Fibroblast of the aortic adventitia (primary cell): ENCODE measurements at regions not wholly inside any gene's neighbourhood (a gene's known extent, or its start where the extent isn't known, plus 50 kb on each side); places are given as distances from the start of the nearest gene placed in this dataset.

Experiments used
- DNase-seq: peaks from one replicate; pipeline ENCODE4 v3.0.0-alpha.2; 2010; ENCODE audit warnings: low read depth
- H3K4me3 ChIP-seq: 2 replicates; pipeline ENCODE4 v1.5.1; 2011; ENCODE audit warnings: low read depth, mild to moderate bottlenecking, control low read depth, low read length, moderate library complexity
- TF ChIP-seq, protein P1 (sequence below): IDR thresholded peaks from 2 replicates; pipeline ENCODE4 v1.5.1; 2011; ENCODE audit warnings: mild to moderate bottlenecking, low read length, control low read depth, inconsistent platforms; ENCODE audit not compliant: insufficient read depth

DNA sequence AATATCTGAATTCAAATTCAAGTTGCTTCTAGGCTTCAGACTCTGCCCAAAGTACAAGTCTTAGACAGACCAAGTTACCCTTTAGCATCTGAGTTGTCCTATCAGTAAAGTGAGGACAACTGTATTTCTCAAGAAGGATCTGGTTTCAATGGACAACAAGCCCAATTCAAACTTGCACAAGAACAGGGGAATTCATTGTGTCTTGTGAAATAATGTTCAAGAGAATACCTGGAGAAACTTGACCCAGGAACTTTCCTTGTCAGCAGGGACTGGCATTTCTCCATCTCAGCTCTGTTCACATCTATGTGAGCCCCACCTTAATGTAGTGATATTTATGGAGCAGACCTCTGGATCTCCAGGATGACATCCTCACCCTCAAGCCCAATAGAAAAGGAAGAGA, 894.9 kb upstream of the SLC10A2 start:
- DNase-seq, result no peak
- no peak overlapping the region for H3K4me3 ChIP-seq
- TF ChIP-seq, protein P1, sequence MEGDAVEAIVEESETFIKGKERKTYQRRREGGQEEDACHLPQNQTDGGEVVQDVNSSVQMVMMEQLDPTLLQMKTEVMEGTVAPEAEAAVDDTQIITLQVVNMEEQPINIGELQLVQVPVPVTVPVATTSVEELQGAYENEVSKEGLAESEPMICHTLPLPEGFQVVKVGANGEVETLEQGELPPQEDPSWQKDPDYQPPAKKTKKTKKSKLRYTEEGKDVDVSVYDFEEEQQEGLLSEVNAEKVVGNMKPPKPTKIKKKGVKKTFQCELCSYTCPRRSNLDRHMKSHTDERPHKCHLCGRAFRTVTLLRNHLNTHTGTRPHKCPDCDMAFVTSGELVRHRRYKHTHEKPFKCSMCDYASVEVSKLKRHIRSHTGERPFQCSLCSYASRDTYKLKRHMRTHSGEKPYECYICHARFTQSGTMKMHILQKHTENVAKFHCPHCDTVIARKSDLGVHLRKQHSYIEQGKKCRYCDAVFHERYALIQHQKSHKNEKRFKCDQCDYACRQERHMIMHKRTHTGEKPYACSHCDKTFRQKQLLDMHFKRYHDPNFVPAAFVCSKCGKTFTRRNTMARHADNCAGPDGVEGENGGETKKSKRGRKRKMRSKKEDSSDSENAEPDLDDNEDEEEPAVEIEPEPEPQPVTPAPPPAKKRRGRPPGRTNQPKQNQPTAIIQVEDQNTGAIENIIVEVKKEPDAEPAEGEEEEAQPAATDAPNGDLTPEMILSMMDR, result no peak

DNA sequence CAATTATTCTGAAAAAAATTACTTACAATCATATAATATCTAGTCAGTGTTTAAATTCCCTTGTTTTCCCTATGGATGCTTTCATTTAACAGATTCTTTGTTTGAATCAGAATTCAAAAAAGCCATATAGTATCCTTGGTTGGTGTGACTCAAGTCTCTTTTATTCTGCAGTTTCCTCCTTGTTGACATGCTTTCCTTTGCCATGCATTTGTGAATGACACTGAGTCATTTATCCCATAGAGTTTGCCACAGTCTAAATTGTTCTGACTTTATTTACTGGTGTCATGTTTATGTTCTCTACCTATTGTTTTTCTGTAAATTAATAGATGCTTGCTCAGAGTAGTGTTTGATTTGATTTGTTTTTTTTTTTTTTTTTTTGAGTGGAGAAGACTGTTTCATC, 893.8 kb upstream of the SLC10A2 start:
- no peak for DNase-seq
- no peak overlapping the region for H3K4me3 ChIP-seq
- TF ChIP-seq, protein P1, result no peak

DNA sequence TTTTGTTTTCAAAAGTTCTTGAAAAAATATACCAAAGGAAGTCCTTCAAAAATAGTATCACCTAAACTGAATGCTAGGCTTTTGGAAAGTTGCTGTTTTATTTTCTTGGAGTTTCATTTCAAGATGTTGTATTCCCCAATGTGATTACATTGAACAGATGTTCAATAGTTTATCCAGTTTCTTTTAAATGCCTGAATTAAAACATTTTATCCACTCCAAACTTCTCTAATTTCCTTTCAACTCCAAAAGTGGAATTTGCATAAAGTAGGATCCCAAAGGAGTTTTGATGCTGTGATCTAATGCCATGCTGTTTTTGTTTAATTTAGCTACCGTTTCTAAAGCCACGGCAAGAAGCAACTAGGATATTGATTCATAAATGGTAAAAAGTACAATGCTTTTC, 892.5 kb upstream of the SLC10A2 start:
- no peak overlapping the region for H3K4me3 ChIP-seq
- DNase-seq, result no peak
- TF ChIP-seq, protein P1, result no peak

DNA sequence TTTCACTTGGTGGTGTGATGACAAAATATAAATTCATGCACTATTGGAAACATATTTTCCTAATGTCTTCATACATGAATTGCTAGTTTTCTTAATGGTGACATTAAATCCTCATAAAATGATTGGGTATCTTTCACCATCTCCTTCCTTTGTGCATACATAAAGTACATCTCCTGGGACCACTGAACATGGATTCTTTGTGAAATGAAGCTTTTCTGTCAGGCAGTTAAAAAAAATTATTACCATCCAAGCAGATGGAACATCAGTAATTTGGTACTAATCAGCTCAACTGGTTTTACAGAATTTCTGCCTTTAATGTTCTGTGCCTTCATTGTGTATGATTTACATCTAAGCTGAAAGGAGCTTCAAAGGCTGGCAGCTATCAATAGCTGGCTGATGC, 891.7 kb upstream of the SLC10A2 start:
- H3K4me3 ChIP-seq, result no peak overlapping the region
- TF ChIP-seq, protein P1, result no peak
- no peak for DNase-seq

DNA sequence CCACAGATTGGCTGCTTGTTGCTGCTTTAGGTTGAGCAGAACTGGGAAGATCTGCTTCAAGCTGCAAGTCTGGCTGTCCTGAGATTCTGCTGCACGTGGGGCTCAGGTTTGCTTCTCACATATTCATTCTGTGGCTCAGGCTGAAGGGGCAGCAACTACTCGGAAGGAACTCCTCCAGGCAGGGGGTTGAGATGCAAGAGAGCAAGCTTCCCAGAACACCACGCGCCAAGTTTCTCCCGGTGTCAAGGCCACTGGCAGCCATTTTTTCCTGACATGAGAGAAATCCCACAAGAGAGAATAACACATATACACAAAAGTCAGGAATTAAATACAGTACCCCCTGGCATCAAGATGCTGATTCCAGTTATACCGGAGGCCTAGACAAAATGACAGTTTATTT, 887.6 kb upstream of the SLC10A2 start:
- no peak overlapping the region for H3K4me3 ChIP-seq
- TF ChIP-seq, protein P1, result no peak
- no peak for DNase-seq

DNA sequence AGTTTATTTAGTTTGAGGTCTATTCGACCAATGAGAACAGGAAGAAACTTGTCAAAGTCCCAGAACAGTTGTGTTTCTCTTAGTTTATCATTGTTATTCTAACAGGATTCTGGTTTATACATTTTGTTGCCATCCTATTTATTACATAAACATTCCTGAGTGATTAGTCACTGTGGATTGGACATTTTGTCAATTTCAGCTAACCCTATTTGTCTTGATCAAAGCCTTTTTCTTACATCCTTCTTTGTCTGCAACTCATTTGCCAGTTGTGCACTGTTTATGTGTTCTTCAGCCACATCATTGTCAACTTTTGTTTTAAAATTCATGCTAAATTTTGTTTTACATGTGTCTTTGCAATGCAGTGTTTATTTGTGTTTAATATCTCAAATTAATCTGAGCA, 886.0 kb upstream of the SLC10A2 start:
- no peak overlapping the region for H3K4me3 ChIP-seq
- DNase-seq, result no peak
- TF ChIP-seq, protein P1, result no peak

DNA sequence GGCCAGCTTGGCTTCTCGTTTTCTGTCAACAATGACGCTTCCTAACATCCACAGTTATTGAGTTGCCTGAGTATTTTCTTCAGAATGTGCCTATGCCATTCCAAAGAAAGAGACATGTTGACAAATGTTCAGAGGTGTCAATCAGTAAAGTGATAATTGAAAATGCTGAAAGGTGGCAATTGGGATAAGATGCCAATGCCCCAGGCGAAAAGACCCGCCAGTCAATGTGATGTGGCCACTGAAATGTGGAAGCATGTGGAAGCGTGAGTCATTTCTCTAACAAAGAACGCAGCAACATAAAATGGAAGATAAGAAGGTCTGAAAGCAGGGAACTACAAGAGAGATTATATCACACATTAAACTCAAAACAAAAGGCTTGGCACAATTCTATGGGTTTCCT, 882.2 kb upstream of the SLC10A2 start:
- TF ChIP-seq, protein P1, result no peak
- no peak for DNase-seq
- H3K4me3 ChIP-seq, result no peak overlapping the region
